ENCODE measurements at regions not wholly inside any gene's neighbourhood (a gene's known extent, or its start where the extent isn't known, plus 50 kb on each side); places are given as distances from the start of the nearest gene placed in this dataset.
"Not testable (repeated sequence)": the region's sequence is repeated elsewhere in the genome, so short reads cannot be mapped to it uniquely, and the experiment has no call there.

DNA sequence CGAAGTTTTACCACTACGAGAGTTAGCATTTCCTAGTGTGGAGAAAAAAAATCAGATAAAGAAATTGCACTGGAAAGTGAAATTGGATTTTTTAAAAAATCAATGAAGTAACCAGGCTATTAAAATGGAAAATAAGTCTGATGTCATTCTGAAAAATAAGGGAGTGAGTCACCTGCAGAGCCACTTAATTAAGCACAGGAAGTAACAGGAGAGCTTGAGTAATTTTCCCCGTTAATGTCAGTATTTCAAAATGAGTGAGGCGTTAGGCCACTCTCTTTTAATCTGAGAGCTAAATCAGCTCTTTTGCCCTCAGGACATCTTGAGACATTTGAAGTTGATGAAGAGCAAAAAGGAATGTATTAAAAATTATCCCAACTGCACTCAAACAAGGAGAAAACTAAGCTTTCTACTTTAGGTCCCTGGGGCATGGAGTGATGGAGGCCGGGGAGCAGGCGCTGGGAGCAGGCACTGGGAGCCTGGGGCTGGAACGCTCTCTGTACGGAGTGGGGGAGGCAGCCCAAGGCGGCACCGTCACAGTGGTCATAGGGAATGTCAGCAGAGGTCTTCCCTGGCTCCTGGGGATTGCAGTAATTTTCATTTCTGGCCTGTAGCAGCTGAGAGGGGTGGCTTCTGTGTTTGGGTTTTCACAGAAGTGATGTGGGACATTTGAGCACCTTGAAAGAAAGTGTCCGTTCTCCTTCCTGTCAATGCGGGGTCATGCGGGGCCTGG lies 194.6 kb downstream of the BCL2L11 start:
- TF ChIP-seq, protein P1, sequence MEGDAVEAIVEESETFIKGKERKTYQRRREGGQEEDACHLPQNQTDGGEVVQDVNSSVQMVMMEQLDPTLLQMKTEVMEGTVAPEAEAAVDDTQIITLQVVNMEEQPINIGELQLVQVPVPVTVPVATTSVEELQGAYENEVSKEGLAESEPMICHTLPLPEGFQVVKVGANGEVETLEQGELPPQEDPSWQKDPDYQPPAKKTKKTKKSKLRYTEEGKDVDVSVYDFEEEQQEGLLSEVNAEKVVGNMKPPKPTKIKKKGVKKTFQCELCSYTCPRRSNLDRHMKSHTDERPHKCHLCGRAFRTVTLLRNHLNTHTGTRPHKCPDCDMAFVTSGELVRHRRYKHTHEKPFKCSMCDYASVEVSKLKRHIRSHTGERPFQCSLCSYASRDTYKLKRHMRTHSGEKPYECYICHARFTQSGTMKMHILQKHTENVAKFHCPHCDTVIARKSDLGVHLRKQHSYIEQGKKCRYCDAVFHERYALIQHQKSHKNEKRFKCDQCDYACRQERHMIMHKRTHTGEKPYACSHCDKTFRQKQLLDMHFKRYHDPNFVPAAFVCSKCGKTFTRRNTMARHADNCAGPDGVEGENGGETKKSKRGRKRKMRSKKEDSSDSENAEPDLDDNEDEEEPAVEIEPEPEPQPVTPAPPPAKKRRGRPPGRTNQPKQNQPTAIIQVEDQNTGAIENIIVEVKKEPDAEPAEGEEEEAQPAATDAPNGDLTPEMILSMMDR (IDR thresholded peaks at IDR 0.05 in 4 of 5, conservative IDR thresholded peaks at IDR 0.05 in 1 of 5), result not testable (repeated sequence)
- TF ChIP-seq POLR2A (IDR thresholded peaks at IDR 0.05), result not testable (repeated sequence)
